ENCODE measurements at regions not wholly inside any gene's neighbourhood (a gene's known extent, or its start where the extent isn't known, plus 50 kb on each side); places are given as distances from the start of the nearest gene placed in this dataset.

GRCh38 chr3:166223120-166223519 is 385.9 kb upstream of the BCHE start:
- no peak for DNase-seq (ENCODE audit: low read depth)

GRCh38 chr3:166211451-166211850 is 374.2 kb upstream of the BCHE start:
- no peak for DNase-seq (ENCODE audit: low read depth)

- no peak for DNase-seq (ENCODE audit: low read depth)
These were observed 372.5 kb upstream of the BCHE start for GRCh38 chr3:166209701-166210100.

GRCh38 chr3:166205158-166205557 is 367.9 kb upstream of the BCHE start:
- no peak for DNase-seq (ENCODE audit: low read depth)

- no peak for DNase-seq (ENCODE audit: low read depth)
These were observed 364.3 kb upstream of the BCHE start for GRCh38 chr3:166201476-166201875.

GRCh38 chr3:166199491-166199890 is 362.3 kb upstream of the BCHE start:
- DNase-seq (ENCODE audit: low read depth) = no peak

- DNase-seq (ENCODE audit: low read depth) = peak; percentile 1
These were observed 358.6 kb upstream of the BCHE start for GRCh38 chr3:166195808-166196207.

- DNase-seq (ENCODE audit: low read depth) = no peak
These were observed 354.2 kb upstream of the BCHE start for GRCh38 chr3:166191411-166191810.

GRCh38 chr3:166190360-166190759 is 353.1 kb upstream of the BCHE start:
- peak; percentile 25 for DNase-seq (ENCODE audit: low read depth)

- DNase-seq (ENCODE audit: low read depth) = no peak
These were observed 350.0 kb upstream of the BCHE start for GRCh38 chr3:166187237-166187636.

- no peak for DNase-seq (ENCODE audit: low read depth)
These were observed 348.8 kb upstream of the BCHE start for GRCh38 chr3:166186003-166186402.

- DNase-seq (ENCODE audit: low read depth) = no peak
These were observed 339.9 kb upstream of the BCHE start for GRCh38 chr3:166177130-166177529.

GRCh38 chr3:166171695-166172094 is 334.5 kb upstream of the BCHE start:
- DNase-seq (ENCODE audit: low read depth) = no peak

GRCh38 chr3:166169681-166170080 is 332.5 kb upstream of the BCHE start:
- no peak for DNase-seq (ENCODE audit: low read depth)

GRCh38 chr3:166127969-166128368 is 290.7 kb upstream of the BCHE start:
- no peak for DNase-seq (ENCODE audit: low read depth)

- DNase-seq (ENCODE audit: low read depth) = no peak
These were observed 288.0 kb upstream of the BCHE start for GRCh38 chr3:166125179-166125578.

- DNase-seq (ENCODE audit: low read depth) = peak; percentile 59
These were observed 286.4 kb upstream of the BCHE start for GRCh38 chr3:166123576-166123975.

- DNase-seq (ENCODE audit: low read depth) = peak; percentile 28
These were observed 285.9 kb upstream of the BCHE start for GRCh38 chr3:166123088-166123487.

- DNase-seq (ENCODE audit: low read depth) = no peak
These were observed 280.8 kb upstream of the BCHE start for GRCh38 chr3:166118049-166118448.

- DNase-seq (ENCODE audit: low read depth) = peak; percentile 32
These were observed 277.2 kb upstream of the BCHE start for GRCh38 chr3:166114448-166114847.

GRCh38 chr3:166111562-166111961 is 274.3 kb upstream of the BCHE start:
- no peak for DNase-seq (ENCODE audit: low read depth)

- DNase-seq (ENCODE audit: low read depth) = no peak
These were observed 272.9 kb upstream of the BCHE start for GRCh38 chr3:166110102-166110501.

- DNase-seq (ENCODE audit: low read depth) = no peak
These were observed 267.7 kb upstream of the BCHE start for GRCh38 chr3:166104938-166105337.

- DNase-seq (ENCODE audit: low read depth) = no peak
These were observed 263.5 kb upstream of the BCHE start for GRCh38 chr3:166100730-166101129.

- no peak for DNase-seq (ENCODE audit: low read depth)
These were observed 252.4 kb upstream of the BCHE start for GRCh38 chr3:166089575-166089974.
